GM12878 (cell line): ENCODE measurements at regions not wholly inside any gene's neighbourhood (a gene's known extent, or its start where the extent isn't known, plus 50 kb on each side); places are given as distances from the start of the nearest gene placed in this dataset.

Source experiments
- ATAC-seq: fragments of 200-7000 bp; cut with Tn5 transposase; 3 replicates; pipeline ENCODE4 v1.9.1; 2020; ENCODE audit warnings: mild to moderate bottlenecking, moderate library complexity
- BruUV-seq: library from RNA; stranded (reverse); fragments of 400-500 nt; replicated peaks from 2 replicates; lab custom pipeline; 2021; lab: Mats Ljungman, UMichigan
- CTCF ChIA-PET: fragments of 300-600 bp; sonication (Branson Sonifier 250); formaldehyde crosslinking; extraction: SDS; loops from one replicate; lab custom pipeline; 2021; ENCODE audit warnings: inconsistent platforms; lab: Yijun Ruan, JAX
- POLR2A ChIA-PET: fragments of 350-600 bp; formaldehyde crosslinking; extraction: SDS; loops from one replicate; lab custom pipeline; 2021; ENCODE audit warnings: inconsistent platforms; lab: Charles Lee
- RAD21 ChIA-PET: fragments of 300-600 bp; sonication (Branson Sonifier 250); formaldehyde crosslinking; loops from one replicate; lab custom pipeline; 2023; ENCODE audit warnings: antibody characterized with exemption; ENCODE audit not compliant: unreplicated experiment; lab: Charles Lee
- SMC1A ChIA-PET: fragments of 300-600 bp; sonication (Branson Sonifier 250); formaldehyde crosslinking; loops from one replicate; lab custom pipeline; 2023; ENCODE audit not compliant: unreplicated experiment, uncharacterized antibody; lab: Charles Lee
- DNase-seq: peaks from one replicate; pipeline ENCODE4 v3.0.0-alpha.2; 2011; ENCODE audit warnings: low read depth, low spot score
- FAIRE-seq: peaks from 3 replicates; lab custom pipeline; 2011; peaks lifted over from hg19 to GRCh38; lab: Jason Lieb, UNC
- H2AFZ ChIP-seq: 2 replicates; pipeline ENCODE4 v1.6.0; 2011; ENCODE audit warnings: low read depth, low read length, control low read depth; ENCODE audit not compliant: control insufficient read depth
- H3K27ac ChIP-seq: 2 replicates; pipeline ENCODE4 v1.5.1; 2011; ENCODE audit warnings: control low read depth; ENCODE audit not compliant: control insufficient read depth, insufficient read depth
- H3K27me3 ChIP-seq, 2 experiments: replicated peaks in 1 of 2; 2 replicates each; pipeline versions ENCODE4 v1.6.0 to v1.6.1; 2011; ENCODE audit warnings: low read length in 1 of 2; ENCODE audit not compliant: control insufficient read depth in 2 of 2, insufficient read depth in 2 of 2
- H3K36me3 ChIP-seq, 2 experiments: 2 replicates each; pipeline ENCODE4 v1.5.1; 2011; ENCODE audit warnings: low read length in 1 of 2; ENCODE audit not compliant: control insufficient read depth in 2 of 2, insufficient read depth in 2 of 2
- H3K4me1 ChIP-seq: 2 replicates; pipeline ENCODE4 v1.6.1; 2011; ENCODE audit warnings: mild to moderate bottlenecking, low read length, moderate library complexity, mixed read lengths; ENCODE audit not compliant: control insufficient read depth, insufficient read depth
- H3K4me2 ChIP-seq: 2 replicates; pipeline ENCODE4 v1.6.0; 2011; ENCODE audit warnings: control low read depth; ENCODE audit not compliant: control insufficient read depth, insufficient read depth
- H3K4me3 ChIP-seq: fragments of 200-600 bp; sonication (generic); 2 replicates; pipeline ENCODE4 v1.5.1; 2016
- H3K79me2 ChIP-seq: 2 replicates; pipeline ENCODE4 v1.6.0; 2011; ENCODE audit warnings: low read length; ENCODE audit not compliant: control insufficient read depth, insufficient read depth
- H3K9ac ChIP-seq: 2 replicates; pipeline ENCODE4 v1.8.0; 2011; ENCODE audit warnings: low read length, control low read depth, mixed read lengths; ENCODE audit not compliant: control insufficient read depth, insufficient read depth
- H3K9me3 ChIP-seq: replicated peaks from 3 replicates; pipeline ENCODE4 v1.5.1; 2011; ENCODE audit warnings: mild to moderate bottlenecking, low read length; ENCODE audit not compliant: control insufficient read depth, insufficient read depth
- H4K20me1 ChIP-seq: 2 replicates; pipeline ENCODE4 v1.6.0; 2011; ENCODE audit not compliant: control insufficient read depth, insufficient read depth
- BACH1 ChIP-seq: fragments of 450-650 bp; IDR thresholded peaks from 2 replicates; pipeline ENCODE4 v1.6.1; 2017; ENCODE audit warnings: mild to moderate bottlenecking, borderline replicate concordance
- E2F4 ChIP-seq: IDR thresholded peaks from 2 replicates; pipeline ENCODE4 v1.6.1; 2012; ENCODE audit warnings: low read depth, low read length, improper control_type of control experiment
- E2F8 ChIP-seq: fragments of 450-650 bp; IDR thresholded peaks from 2 replicates; pipeline ENCODE4 v1.6.1; 2018; ENCODE audit warnings: mild to moderate bottlenecking, low read depth, moderate library complexity; ENCODE audit not compliant: partially characterized antibody
- EZH2 ChIP-seq: IDR thresholded peaks from 2 replicates; pipeline ENCODE4 v1.6.1; 2012; ENCODE audit warnings: low read depth, mild to moderate bottlenecking, control low read depth, inconsistent platforms, low read length, borderline replicate concordance; ENCODE audit not compliant: control insufficient read depth
- HDAC6 ChIP-seq: fragments of 200-600 bp; sonication (generic); IDR thresholded peaks from one replicate; pipeline ENCODE4 v1.8.0; 2017; ENCODE audit warnings: antibody characterized with exemption; ENCODE audit not compliant: unreplicated experiment
- MEF2A ChIP-seq: IDR thresholded peaks from 2 replicates; pipeline ENCODE4 v1.6.1; 2011; ENCODE audit warnings: low read depth, mild to moderate bottlenecking, low read length, moderate library complexity; ENCODE audit not compliant: insufficient read depth
- MLLT1 ChIP-seq: fragments of 450-650 bp; IDR thresholded peaks from 2 replicates; pipeline ENCODE4 v1.6.1; 2016; ENCODE audit warnings: mild to moderate bottlenecking
- RCOR1 ChIP-seq: conservative IDR thresholded peaks from 2 replicates; pipeline ENCODE4 v1.6.1; 2012; ENCODE audit warnings: low read depth, low read length, improper control_type of control experiment
- WGBS: methylation state at CpG from one replicate; pipeline ENCODE4 v1.1.6; 2016; ENCODE audit warnings: low lambda C conversion rate; ENCODE audit not compliant: insufficient replicate concordance, insufficient coverage; ENCODE audit errors: missing lambda C conversion rate; 5-methylcytosine and 5-hydroxymethylcytosine counted together
- in situ Hi-C: fragments of 300-500 bp; cut with MboI; formaldehyde crosslinking; loops from 9 replicates; pipeline ENCODE4 v1.14.3; 2018; ENCODE audit warnings: mixed read lengths
- intact Hi-C: fragments of 100-400 bp; cut with micrococcal nuclease; formaldehyde crosslinking; loops from one replicate; pipeline ENCODE4 v1.14.2; 2022; ENCODE audit not compliant: unreplicated experiment

- intact Hi-C loops, result no loop called here
- Histone ChIP-seq H3K4me1 (no peaks in the 10 kb centered on the region), H2AFZ (no peak overlapping the region), H4K20me1 (no peaks in the 10 kb centered on the region; the same call in 1 of the 2 replicates), H3K9ac (no peak overlapping the region), H3K9me3 (no peaks in the 10 kb centered on the region), H3K4me3 (no peak overlapping the region)
- no peak for FAIRE-seq
- no TSS peak for BruUV-seq
- CTCF ChIA-PET, result no interaction called here
- TF ChIP-seq E2F4, result no peak
- TF ChIP-seq, all 136 proteins: peak for 0
- in situ Hi-C loops, result no loop called here
- Histone ChIP-seq H3K36me3 (no peaks in the 10 kb centered on the region), H3K4me2 (no peak overlapping the region), H3K27me3 (peaks cover 0 to 3% of the 10 kb centered on the region in 2 experiments; a peak in 3 of 4 replicates), H3K79me2 (no peaks in the 10 kb centered on the region), H3K27ac (no peak overlapping the region)
- SMC1A ChIA-PET, result no interaction called here
- WGBS, result 38% methylated on average over 26 of the region's 32 CpGs
- POLR2A ChIA-PET, result interaction anchor here (0.6 kb wide), 1 partner anchor 116 kb away, joined by 4 read pairs; no protein-coding TSS in a partner anchor
- no peak for DNase-seq
- peak; percentile 22; the same call in 2 of the 3 replicates for ATAC-seq
- RAD21 ChIA-PET, result no interaction called here
Measured at GRCh38 chr16:85385463-85386331, 227.4 kb upstream of the GSE1 start.

GRCh38 chr16:85386467-85387170 is 226.5 kb upstream of the GSE1 start:
- POLR2A ChIA-PET, result no interaction called here
- SMC1A ChIA-PET, result interaction anchor here (0.8 kb wide), 1 partner anchor 14 kb away, joined by 3 read pairs; no protein-coding TSS in a partner anchor
- no peak overlapping the region for H3K4me2 ChIP-seq
- no peaks in the 10 kb centered on the region for H3K36me3 ChIP-seq
- CTCF ChIA-PET, result no interaction called here
- no peak overlapping the region for H3K9ac ChIP-seq
- ATAC-seq, result no peak
- no peak overlapping the region for H3K27ac ChIP-seq
- no peak for FAIRE-seq
- no peaks in the 10 kb centered on the region for H3K4me1 ChIP-seq
- H4K20me1 ChIP-seq, result no peaks in the 10 kb centered on the region; the same call in 1 of the 2 replicates
- intact Hi-C loops, result no loop called here
- no peaks in the 10 kb centered on the region for H3K79me2 ChIP-seq
- BruUV-seq, result no TSS peak
- no peak overlapping the region for H3K4me3 ChIP-seq
- 41% methylated on average over 13 of the region's 13 CpGs for WGBS
- H3K9me3 ChIP-seq, result no peaks in the 10 kb centered on the region
- no peak for DNase-seq
- peaks cover 0 to 3% of the 10 kb centered on the region in 2 experiments; a peak in 2 of 4 replicates for H3K27me3 ChIP-seq
- H2AFZ ChIP-seq, result no peak overlapping the region
- RAD21 ChIA-PET, result no interaction called here
- in situ Hi-C loops, result no loop called here
- TF ChIP-seq BACH1 (no peak), HDAC6 (no peak), RCOR1 (no peak), EZH2 (no peak), MLLT1 (no peak), E2F8 (no peak), MEF2A (no peak)
